Endothelial cell of umbilical vein (primary cell): ENCODE measurements at regions not wholly inside any gene's neighbourhood (a gene's known extent, or its start where the extent isn't known, plus 50 kb on each side); places are given as distances from the start of the nearest gene placed in this dataset.

Source experiments
- BruUV-seq: library from RNA; stranded (reverse); fragments of 400-500 nt; replicated peaks from 2 replicates; lab custom pipeline; 2021; lab: Mats Ljungman, UMichigan
- CTCF ChIA-PET: fragments of 300-600, 350-600 bp; sonication (Branson Sonifier 250); formaldehyde crosslinking; loops from one replicate; lab custom pipeline; 2021; ENCODE audit warnings: antibody characterized with exemption, inconsistent platforms; lab: Charles Lee
- POLR2A ChIA-PET: fragments of 300-600, 350-600 bp; sonication (Branson Sonifier 250); formaldehyde crosslinking; loops from one replicate; lab custom pipeline; 2021; ENCODE audit warnings: antibody characterized with exemption, inconsistent platforms; lab: Charles Lee
- DNase-seq: peaks from one replicate; pipeline ENCODE4 v3.0.0-alpha.2; 2011; ENCODE audit warnings: low read depth, low spot score
- FAIRE-seq: peaks from 2 replicates; lab custom pipeline; 2011; peaks lifted over from hg19 to GRCh38; lab: Jason Lieb, UNC
- H2AFZ ChIP-seq: 2 replicates; pipeline ENCODE4 v1.6.0; 2012; ENCODE audit warnings: low read depth, low read length, control low read depth, inconsistent platforms
- H3K27ac ChIP-seq: 2 replicates; pipeline ENCODE4 v1.5.1; 2011; ENCODE audit warnings: low read depth, mild to moderate bottlenecking, control low read depth, low read length, moderate library complexity; ENCODE audit not compliant: insufficient read depth
- H3K27me3 ChIP-seq, 2 experiments: 2 replicates each; pipeline versions ENCODE4 v1.6.0 to v1.6.1; 2011; ENCODE audit warnings: low read length in 2 of 2, mixed read lengths in 1 of 2; ENCODE audit not compliant: control insufficient read depth in 2 of 2, insufficient read depth in 2 of 2
- H3K36me3 ChIP-seq, 2 experiments: 2 replicates in 1 of 2; 3 replicates in 1 of 2; pipeline ENCODE4 v1.5.1; 2011; ENCODE audit warnings: low read length in 2 of 2, mild to moderate bottlenecking in 1 of 2, moderate library complexity in 1 of 2; ENCODE audit not compliant: control insufficient read depth in 2 of 2, insufficient read depth in 2 of 2; ENCODE audit errors: extremely low read depth in 1 of 2
- H3K4me1 ChIP-seq: 3 replicates; pipeline ENCODE4 v1.5.1; 2011; ENCODE audit warnings: mild to moderate bottlenecking, low read length; ENCODE audit not compliant: control insufficient read depth, insufficient read depth; ENCODE audit errors: extremely low read depth
- H3K4me2 ChIP-seq: 2 replicates; pipeline ENCODE4 v1.6.1; 2011; ENCODE audit warnings: low read length, control low read depth, mixed read lengths; ENCODE audit not compliant: insufficient read depth
- H3K4me3 ChIP-seq, 3 experiments: fragments of 200-600 bp in 1 of 3; sonication (generic), shearing (Covaris generic) in 1 of 3; replicated peaks in 1 of 3; 2 replicates each; pipeline ENCODE4 v1.5.1; 2011 to 2016; ENCODE audit warnings: control low read depth in 3 of 3, low read length in 3 of 3, mild to moderate bottlenecking in 2 of 3, inconsistent platforms in 1 of 3, low read depth in 1 of 3, moderate library complexity in 1 of 3; ENCODE audit not compliant: insufficient read depth in 1 of 3
- H3K79me2 ChIP-seq: 2 replicates; pipeline ENCODE4 v1.6.0; 2012; ENCODE audit warnings: low read length, inconsistent platforms; ENCODE audit not compliant: control insufficient read depth, insufficient read depth
- H3K9ac ChIP-seq: replicated peaks from 2 replicates; pipeline ENCODE3; 2011; ENCODE audit warnings: low read length, control low read depth; ENCODE audit not compliant: insufficient read depth; ENCODE audit errors: extremely low read depth
- H3K9me1 ChIP-seq: replicated peaks from 3 replicates; pipeline ENCODE4 v1.6.0; 2011; ENCODE audit warnings: mild to moderate bottlenecking, low read length; ENCODE audit not compliant: control insufficient read depth, insufficient read depth; ENCODE audit errors: extremely low read depth
- H3K9me3 ChIP-seq: replicated peaks from 2 replicates; pipeline ENCODE4 v1.5.1; 2012; ENCODE audit warnings: low read length, inconsistent platforms; ENCODE audit not compliant: control insufficient read depth, insufficient read depth
- H4K20me1 ChIP-seq: replicated peaks from 2 replicates; pipeline ENCODE3; 2011; ENCODE audit warnings: mild to moderate bottlenecking, low read length; ENCODE audit not compliant: control insufficient read depth, insufficient read depth; ENCODE audit errors: extremely low read depth
- FOS ChIP-seq: IDR thresholded peaks from 2 replicates; pipeline ENCODE4 v1.6.1; 2011; ENCODE audit warnings: mild to moderate bottlenecking, low read length, moderate library complexity, borderline replicate concordance; ENCODE audit not compliant: insufficient read depth
- GATA2 ChIP-seq: IDR thresholded peaks from 2 replicates; pipeline ENCODE4 v1.7.0; 2011; ENCODE audit warnings: low read depth, mild to moderate bottlenecking, moderate library complexity, mixed read lengths, low read length; ENCODE audit not compliant: insufficient read length, insufficient read depth
- JUN ChIP-seq: IDR thresholded peaks from 2 replicates; pipeline ENCODE4 v1.6.1; 2011; ENCODE audit warnings: borderline replicate concordance, low read depth; ENCODE audit not compliant: insufficient read length, insufficient read depth
- MYC ChIP-seq: IDR thresholded peaks from one replicate; pipeline ENCODE4 v1.6.1; 2011; ENCODE audit warnings: mild to moderate bottlenecking, low read depth, low read length
- POLR2A ChIP-seq: IDR thresholded peaks from 2 replicates; pipeline ENCODE4 v1.6.1; 2012; ENCODE audit warnings: low read depth, mild to moderate bottlenecking, control low read depth, low read length
- POLR2AphosphoS5 ChIP-seq: IDR thresholded peaks from 2 replicates; pipeline ENCODE4 v1.6.1; 2012; ENCODE audit warnings: low read depth, mild to moderate bottlenecking, control low read depth, low read length, moderate library complexity; ENCODE audit not compliant: insufficient read depth
- dilution Hi-C: fragments of 300-500 bp; cut with MboI; formaldehyde crosslinking; loops from one replicate; pipeline ENCODE4 v1.15.0; 2019; ENCODE audit warnings: low sequenced_read_pairs; ENCODE audit not compliant: extremely low pct_ligation_motif_present
- intact Hi-C: fragments of 100-400 bp; cut with micrococcal nuclease; formaldehyde crosslinking; loops from one replicate; pipeline ENCODE4 v1.10.0; 2022
- TF ChIP-seq, protein P1 (sequence below), 2 donors: IDR thresholded peaks; 1 replicate in 1 of 2; 2 replicates in 1 of 2; pipeline ENCODE4 v1.5.1; 2011; ENCODE audit warnings: low read length in 2 of 2, mild to moderate bottlenecking in 2 of 2, moderate library complexity in 2 of 2, control low read depth in 1 of 2, inconsistent platforms in 1 of 2, low read depth in 1 of 2; ENCODE audit not compliant: insufficient read depth in 1 of 2; ENCODE audit errors: extremely low read depth in 1 of 2
- TF ChIP-seq, protein P2 (sequence below): IDR thresholded peaks from 2 replicates; pipeline ENCODE4 v1.6.1; 2011; ENCODE audit not compliant: insufficient read depth, insufficient read length

DNA sequence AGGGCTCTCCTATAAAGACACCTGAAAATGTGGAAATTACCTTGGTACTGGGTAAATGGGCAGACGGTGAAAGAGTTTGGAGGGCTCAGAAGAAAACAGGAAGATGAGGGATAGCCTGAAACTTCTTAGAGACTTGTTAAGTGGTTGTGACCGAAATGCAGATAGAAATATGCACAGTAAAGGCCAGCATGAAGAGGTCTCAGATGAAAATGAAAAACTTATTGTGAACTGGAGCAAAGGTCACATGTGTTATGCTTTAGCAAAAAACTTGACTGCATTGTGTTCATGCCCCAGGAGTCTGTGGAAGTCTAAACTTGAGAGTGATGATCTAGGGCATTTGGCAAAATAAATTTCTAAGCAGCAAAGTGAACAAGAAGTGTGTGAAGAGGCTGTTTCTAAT, 137.1 kb downstream of the CBLN2 start:
- intact Hi-C loops (no loop called here), dilution Hi-C loops (no loop called here)
- no TSS peak for BruUV-seq
- H4K20me1 ChIP-seq: no peaks in the 10 kb centered on the region
- H2AFZ ChIP-seq: no peak overlapping the region
- H3K27me3 ChIP-seq: no peaks in the 10 kb centered on the region
- H3K79me2 ChIP-seq: no peaks in the 10 kb centered on the region
- ChIA-PET POLR2A (no interaction called here), CTCF (no interaction called here)
- H3K9ac ChIP-seq: no peak overlapping the region
- no peaks in the 10 kb centered on the region for H3K9me3 ChIP-seq
- DNase-seq: no peak
- H3K27ac ChIP-seq: no peak overlapping the region
- no peaks in the 10 kb centered on the region for H3K9me1 ChIP-seq
- no peaks in the 10 kb centered on the region for H3K4me1 ChIP-seq
- H3K36me3 ChIP-seq: no peaks in the 10 kb centered on the region
- no peak for FAIRE-seq
- no peak overlapping the region for H3K4me2 ChIP-seq
- TF ChIP-seq, protein P1, sequence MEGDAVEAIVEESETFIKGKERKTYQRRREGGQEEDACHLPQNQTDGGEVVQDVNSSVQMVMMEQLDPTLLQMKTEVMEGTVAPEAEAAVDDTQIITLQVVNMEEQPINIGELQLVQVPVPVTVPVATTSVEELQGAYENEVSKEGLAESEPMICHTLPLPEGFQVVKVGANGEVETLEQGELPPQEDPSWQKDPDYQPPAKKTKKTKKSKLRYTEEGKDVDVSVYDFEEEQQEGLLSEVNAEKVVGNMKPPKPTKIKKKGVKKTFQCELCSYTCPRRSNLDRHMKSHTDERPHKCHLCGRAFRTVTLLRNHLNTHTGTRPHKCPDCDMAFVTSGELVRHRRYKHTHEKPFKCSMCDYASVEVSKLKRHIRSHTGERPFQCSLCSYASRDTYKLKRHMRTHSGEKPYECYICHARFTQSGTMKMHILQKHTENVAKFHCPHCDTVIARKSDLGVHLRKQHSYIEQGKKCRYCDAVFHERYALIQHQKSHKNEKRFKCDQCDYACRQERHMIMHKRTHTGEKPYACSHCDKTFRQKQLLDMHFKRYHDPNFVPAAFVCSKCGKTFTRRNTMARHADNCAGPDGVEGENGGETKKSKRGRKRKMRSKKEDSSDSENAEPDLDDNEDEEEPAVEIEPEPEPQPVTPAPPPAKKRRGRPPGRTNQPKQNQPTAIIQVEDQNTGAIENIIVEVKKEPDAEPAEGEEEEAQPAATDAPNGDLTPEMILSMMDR (IDR thresholded peaks at IDR 0.05; ENCODE audit: extremely low read depth in 1 of 2, insufficient read depth in 1 of 2, low read depth in 1 of 2, low read length in 2 of 2): no peak
- TF ChIP-seq GATA2 (no peak), FOS (no peak), MYC (no peak)
- H3K4me3 ChIP-seq: no peak overlapping the region

- TF ChIP-seq POLR2AphosphoS5 (no peak), GATA2 (no peak), JUN (no peak), POLR2A (no peak), FOS (no peak)
- TF ChIP-seq, protein P2, sequence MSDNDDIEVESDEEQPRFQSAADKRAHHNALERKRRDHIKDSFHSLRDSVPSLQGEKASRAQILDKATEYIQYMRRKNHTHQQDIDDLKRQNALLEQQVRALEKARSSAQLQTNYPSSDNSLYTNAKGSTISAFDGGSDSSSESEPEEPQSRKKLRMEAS: no peak
- H3K9me3 ChIP-seq: no peaks in the 10 kb centered on the region
- DNase-seq (no peak), FAIRE-seq (no peak)
- H3K4me2 ChIP-seq: no peak overlapping the region
- ChIA-PET CTCF (no interaction called here), POLR2A (no interaction called here)
- BruUV-seq: no TSS peak
- H3K9me1 ChIP-seq: no peaks in the 10 kb centered on the region
- no peaks in the 10 kb centered on the region for H3K79me2 ChIP-seq
- no peak overlapping the region for H3K4me3 ChIP-seq
- no peaks in the 10 kb centered on the region for H3K36me3 ChIP-seq
- intact Hi-C loops (no loop called here), dilution Hi-C loops (no loop called here)
- H2AFZ ChIP-seq: no peak overlapping the region
- H3K9ac ChIP-seq: no peak overlapping the region
- no peak overlapping the region for H3K27ac ChIP-seq
- no peaks in the 10 kb centered on the region for H3K4me1 ChIP-seq
- no peaks in the 10 kb centered on the region for H4K20me1 ChIP-seq
- no peaks in the 10 kb centered on the region for H3K27me3 ChIP-seq
Observed at GRCh38 chr18:72391951-72392350, 152.2 kb downstream of the CBLN2 start.
